HG02759 (cell line): ENCODE measurements at regions not wholly inside any gene's neighbourhood (a gene's known extent, or its start where the extent isn't known, plus 50 kb on each side); places are given as distances from the start of the nearest gene placed in this dataset.

ENCODE experiments used
- ATAC-seq: cut with Tn5 transposase; IDR thresholded peaks from one replicate; pipeline ENCODE4 v1.9.1; 2021; ENCODE audit warnings: mild to moderate bottlenecking, moderate library complexity; ENCODE audit not compliant: unreplicated experiment

GRCh38 chr2:82896117-82896516, 1563.0 kb downstream of the SUCLG1 start:
- no peak for ATAC-seq

- ATAC-seq: no peak
Observed at GRCh38 chr2:82893190-82893589, 1565.9 kb downstream of the SUCLG1 start.

- ATAC-seq: no peak
Observed at GRCh38 chr2:82879803-82880202, 1579.3 kb downstream of the SUCLG1 start.

GRCh38 chr2:82875858-82876257, 1583.2 kb downstream of the SUCLG1 start:
- ATAC-seq: no peak

- no peak for ATAC-seq
Observed at GRCh38 chr2:82857967-82858366, 1601.1 kb downstream of the SUCLG1 start.

GRCh38 chr2:82853299-82853698, 1605.8 kb downstream of the SUCLG1 start:
- no peak for ATAC-seq

GRCh38 chr2:82852787-82853186, 1606.3 kb downstream of the SUCLG1 start:
- ATAC-seq: no peak

GRCh38 chr2:82848285-82848684, 1610.8 kb downstream of the SUCLG1 start:
- no peak for ATAC-seq

GRCh38 chr2:82839036-82839435, 1620.0 kb downstream of the SUCLG1 start:
- no peak for ATAC-seq

GRCh38 chr2:82837588-82838304, 1621.3 kb downstream of the SUCLG1 start:
- ATAC-seq: no peak

- ATAC-seq: no peak
Observed at GRCh38 chr2:82834893-82835292, 1624.2 kb downstream of the SUCLG1 start.

- no peak for ATAC-seq
Observed at GRCh38 chr2:82827426-82827825, 1631.7 kb downstream of the SUCLG1 start.

GRCh38 chr2:82826437-82826836, 1632.6 kb downstream of the SUCLG1 start:
- ATAC-seq: no peak

GRCh38 chr2:82825410-82826090, 1633.5 kb downstream of the SUCLG1 start:
- ATAC-seq: no peak

- no peak for ATAC-seq
Observed at GRCh38 chr2:82823892-82824291, 1635.2 kb downstream of the SUCLG1 start.

GRCh38 chr2:82819951-82820350, 1639.1 kb downstream of the SUCLG1 start:
- ATAC-seq: no peak

- ATAC-seq: no peak
Observed at GRCh38 chr2:82814146-82814545, 1644.9 kb downstream of the SUCLG1 start.

- no peak for ATAC-seq
Observed at GRCh38 chr2:82811946-82812345, 1647.1 kb downstream of the SUCLG1 start.

GRCh38 chr2:82803307-82803706, 1655.8 kb downstream of the SUCLG1 start:
- no peak for ATAC-seq

- no peak for ATAC-seq
Observed at GRCh38 chr2:82797469-82797868, 1661.6 kb downstream of the SUCLG1 start.

- ATAC-seq: no peak
Observed at GRCh38 chr2:82796132-82796531, 1662.9 kb downstream of the SUCLG1 start.

GRCh38 chr2:82795446-82795845, 1663.6 kb downstream of the SUCLG1 start:
- no peak for ATAC-seq
